GM18499 (cell line): ENCODE measurements at regions not wholly inside any gene's neighbourhood (a gene's known extent, or its start where the extent isn't known, plus 50 kb on each side); places are given as distances from the start of the nearest gene placed in this dataset.
"Not testable (repeated sequence)": the region's sequence is repeated elsewhere in the genome, so short reads cannot be mapped to it uniquely, and the experiment has no call there.

Experiments
- ATAC-seq: cut with Tn5 transposase; IDR thresholded peaks from one replicate; pipeline ENCODE4 v1.9.1; 2021; ENCODE audit warnings: moderate number of reproducible peaks; ENCODE audit not compliant: insufficient read depth, unreplicated experiment

DNA sequence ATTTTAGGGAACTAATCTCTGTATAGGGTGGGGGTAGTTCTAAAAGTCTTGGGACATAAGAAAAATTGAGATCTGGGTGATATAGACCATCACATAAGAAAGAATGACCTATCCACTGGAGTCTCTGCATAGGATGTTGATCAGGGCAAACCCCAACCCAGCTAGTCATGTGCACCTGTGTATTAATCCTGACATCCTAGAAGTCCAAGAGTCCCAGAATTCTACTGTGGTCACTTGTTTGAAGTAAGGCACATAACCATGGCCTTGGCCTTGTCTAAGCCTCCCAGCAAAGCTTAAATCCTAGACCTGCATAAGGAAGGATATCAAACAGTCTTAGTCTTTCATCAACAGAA lies 334.1 kb upstream of the DCN start:
- no peak for ATAC-seq

DNA sequence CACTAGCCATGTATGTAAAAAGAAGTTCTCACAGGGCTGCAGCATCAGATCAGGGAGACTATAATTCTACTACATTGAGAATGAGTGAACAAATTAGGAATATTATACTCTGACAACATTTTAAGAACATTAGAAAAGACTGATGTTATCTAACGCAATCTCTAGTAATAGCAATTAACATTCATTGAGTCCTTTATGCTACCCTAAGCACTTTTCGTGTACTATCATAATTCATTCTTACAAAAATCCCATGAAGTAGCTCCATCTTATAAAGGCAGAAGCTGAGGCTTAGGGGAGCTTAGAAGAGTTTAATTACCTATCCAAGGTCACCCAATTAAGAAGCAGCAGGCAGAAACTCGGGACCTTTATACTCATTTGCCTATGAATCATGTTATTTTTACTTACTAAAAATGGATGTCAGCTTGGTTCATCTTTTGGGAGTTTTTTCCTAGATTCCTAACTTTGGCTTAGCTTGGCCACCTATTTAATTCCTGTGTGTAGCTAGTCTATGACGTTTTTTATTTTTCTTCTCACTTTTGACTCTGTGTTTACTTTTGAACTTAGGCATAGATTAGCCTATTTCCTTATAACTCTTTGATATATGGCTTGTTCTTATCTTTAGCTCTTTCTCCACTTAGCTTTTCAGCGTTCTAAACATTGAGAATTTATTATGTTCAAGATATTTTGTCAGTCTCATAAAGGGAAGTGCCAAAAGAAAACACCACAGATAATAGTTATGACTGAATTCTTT lies 333.5 kb upstream of the DCN start:
- ATAC-seq = no peak

DNA sequence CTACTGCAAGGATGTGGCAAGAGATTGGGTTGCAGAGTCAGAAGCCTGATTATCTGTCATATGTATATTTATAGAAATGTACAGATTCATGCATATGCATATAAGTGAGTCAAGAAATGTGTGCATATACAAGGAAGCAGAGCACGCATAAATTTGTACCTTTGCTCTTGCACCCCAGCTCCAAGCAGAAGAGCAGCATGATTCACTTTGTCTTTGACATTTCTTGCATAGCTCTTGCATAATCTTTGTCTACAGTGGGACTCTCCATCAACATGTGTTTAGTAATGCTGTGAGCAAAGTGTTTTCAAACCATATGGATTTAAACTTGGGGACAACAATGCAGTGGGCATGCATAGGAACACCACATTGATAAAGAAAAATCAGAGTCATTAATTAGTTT lies 330.7 kb upstream of the DCN start:
- no peak for ATAC-seq

DNA sequence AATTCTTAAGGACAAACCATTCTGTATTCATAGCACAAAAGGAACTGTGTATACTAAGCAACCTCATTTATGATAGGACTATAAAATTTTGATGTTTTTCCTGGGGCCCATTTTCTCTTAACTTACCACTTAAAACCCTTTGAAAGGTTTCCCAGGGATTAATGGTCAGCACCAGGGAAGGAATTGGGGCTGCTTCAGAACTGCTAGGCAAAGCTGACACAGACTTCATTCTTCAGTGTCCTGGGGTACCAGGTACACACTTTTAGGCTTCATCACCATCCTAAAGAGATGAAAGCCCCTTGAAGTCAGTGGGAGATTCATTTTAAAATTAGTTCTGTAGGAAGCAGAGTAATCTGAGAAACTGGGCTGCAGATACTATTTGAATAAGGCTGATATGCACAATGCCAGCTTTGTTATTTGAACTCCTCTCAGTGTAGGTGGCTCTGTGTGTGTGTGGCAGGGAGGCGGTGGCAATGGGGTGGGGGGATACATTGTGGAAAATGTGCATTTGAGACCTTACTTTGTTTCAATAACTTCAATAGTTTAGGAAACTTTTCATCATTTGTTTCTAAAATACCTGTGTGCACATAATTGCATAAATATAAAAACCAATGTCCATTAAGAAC lies 329.3 kb upstream of the DCN start:
- no peak for ATAC-seq

DNA sequence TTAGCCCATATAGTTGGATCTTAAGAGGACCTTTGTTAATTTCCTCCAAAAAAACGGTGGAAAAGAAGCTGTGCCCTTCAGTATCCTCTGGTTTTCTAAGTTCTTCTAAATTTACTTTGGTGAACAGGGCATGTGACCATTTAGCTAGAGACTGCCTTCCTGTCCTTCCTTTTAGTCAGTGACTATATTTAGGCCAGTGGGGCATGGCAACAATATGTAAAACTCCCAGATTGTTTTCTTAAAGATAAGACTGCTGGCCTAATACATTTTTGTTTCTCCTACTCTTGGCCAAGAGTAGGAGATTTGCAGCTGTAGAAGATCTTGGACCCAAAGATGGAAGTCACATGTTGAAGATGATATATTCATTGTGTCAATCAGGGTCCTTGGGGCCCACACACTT lies 325.1 kb upstream of the DCN start:
- ATAC-seq = no peak

DNA sequence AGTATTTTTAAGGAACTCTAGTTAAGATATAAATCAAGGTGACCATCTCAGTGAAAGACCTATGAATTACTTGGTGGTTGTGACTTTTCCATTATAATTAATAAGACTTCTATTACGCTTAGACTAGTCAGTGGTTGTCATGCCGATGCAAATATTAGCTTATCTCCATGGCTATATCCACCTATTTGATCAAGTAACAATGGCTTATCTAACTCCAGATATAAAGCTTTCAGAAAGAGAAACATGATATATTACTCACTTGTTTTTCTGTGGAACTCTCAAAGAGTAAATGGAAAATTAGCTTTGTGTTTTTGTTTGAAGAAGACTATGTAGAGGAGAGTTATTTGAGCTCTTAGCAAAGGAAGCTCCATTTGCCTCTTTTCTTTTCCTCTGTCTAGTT lies 323.8 kb upstream of the DCN start:
- no peak for ATAC-seq

DNA sequence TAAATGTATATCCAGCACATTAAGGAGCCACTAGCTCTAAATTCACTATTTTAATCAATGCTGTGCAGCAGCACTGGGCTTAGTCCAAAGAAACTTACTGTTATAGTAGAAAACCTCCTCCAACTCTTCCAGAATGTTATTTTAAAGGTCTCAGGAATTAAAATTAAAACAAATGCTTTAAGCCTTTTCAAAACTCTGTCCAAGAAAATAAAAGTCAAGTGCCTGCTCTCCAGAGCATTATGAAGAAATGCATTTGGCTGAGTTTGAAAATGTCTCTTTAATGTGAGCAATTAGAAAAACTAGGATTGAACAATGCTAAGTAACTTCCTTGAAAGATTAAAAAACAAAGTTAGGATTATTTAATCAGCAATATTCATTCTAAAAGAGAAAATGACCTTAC lies 322.4 kb upstream of the DCN start:
- ATAC-seq = no peak

DNA sequence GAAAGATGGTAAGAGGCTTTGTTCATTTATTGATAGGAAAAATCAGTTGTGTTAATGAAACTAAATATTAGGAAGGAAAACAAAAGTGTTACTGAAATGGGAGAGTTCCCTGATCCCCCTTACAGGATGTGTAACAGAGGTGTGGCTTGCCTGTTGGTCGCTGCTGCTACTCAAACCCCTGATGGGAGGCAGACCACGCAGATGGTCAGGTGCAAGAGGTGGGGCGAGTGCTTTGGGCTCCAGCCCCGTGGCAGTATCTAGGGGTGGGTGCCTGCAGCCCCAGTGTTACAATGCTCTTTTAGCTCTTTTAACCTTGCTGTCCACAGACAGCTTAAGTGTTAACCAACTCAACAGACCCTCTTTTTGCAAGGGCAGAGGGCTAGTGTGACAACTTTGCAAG lies 319.6 kb upstream of the DCN start:
- no peak for ATAC-seq

DNA sequence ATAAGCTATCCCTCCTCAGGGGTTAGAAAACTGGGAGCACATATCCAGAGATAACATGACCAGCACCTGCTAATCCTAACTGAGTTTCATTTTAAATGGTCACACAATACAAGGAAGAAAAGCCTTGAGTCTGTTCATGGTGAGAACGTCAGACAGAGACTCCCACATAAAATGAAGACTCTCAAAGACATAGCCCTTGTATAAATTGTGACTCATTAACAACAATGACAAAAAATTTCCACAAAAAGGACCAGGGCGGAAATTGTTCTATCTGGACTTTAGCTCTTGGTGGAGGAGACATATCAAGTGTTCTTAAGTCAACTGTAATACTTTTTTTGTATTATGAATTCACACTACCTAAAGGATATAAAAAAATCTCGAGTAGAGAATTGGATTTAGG lies 313.7 kb upstream of the DCN start:
- no peak for ATAC-seq

DNA sequence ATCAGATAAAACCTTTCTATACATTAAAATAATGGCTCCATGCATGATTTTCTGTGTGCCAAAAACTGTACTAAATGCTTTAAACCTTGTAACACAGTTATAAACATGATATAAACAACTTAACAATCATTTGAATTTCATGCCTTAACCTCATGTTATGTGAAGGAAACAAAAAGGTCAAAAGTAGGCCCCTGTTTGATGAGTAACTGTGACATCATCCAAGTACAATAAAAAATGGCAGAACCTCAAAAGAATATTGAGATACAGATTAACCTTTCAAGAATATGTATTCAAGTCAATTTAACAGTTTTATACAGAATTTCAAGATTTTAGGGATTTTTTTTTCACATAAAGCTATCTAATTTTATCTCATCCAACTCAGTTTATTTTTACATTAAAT lies 310.7 kb upstream of the DCN start:
- no peak for ATAC-seq

DNA sequence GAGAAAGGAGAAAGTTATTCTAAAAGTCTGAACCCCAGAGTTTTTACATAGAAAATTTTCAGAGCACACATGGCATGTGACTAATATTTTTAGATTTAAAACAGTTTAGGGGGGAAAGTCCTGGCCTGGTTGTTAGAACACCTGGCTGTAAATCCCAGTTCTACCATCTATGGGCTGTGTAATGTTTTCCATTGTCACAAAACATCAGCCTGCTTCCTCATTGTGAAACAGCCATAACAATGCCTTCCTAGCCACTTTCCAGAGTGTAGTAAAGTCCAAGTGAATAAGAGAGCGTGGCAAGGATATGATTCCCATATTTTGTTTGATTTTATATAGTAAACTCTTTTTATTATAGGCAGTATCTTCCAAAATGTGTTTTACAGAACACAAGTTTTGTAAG lies 310.0 kb upstream of the DCN start:
- ATAC-seq = no peak

DNA sequence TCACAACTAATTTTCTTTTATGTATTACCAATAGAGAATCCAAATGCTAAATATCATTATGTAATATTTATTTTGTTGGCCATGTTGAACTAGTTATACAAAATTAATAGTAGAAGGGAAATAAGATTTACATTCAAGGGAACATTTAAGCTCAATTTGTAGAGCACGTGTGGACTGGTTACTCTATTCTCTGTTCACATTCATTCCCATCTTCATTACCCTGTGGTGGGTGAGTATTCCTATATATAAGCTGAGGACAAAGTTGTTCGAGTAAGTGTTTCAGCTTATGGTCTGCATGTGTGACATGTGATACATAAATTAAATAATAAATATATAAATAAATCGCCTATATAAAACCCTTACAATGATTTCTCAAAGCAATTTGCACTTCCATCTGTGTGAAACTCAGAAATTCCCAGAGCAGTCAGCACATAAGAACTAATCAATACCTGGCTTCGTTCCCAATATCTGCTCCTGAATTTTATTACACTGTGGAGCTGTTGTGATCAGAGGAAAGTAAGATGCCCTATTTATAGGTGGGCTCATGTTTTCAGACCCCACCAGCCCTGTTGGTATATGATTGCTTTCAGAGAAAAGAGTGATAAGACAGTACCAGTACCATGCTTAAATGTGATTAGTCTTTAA lies 308.2 kb upstream of the DCN start:
- ATAC-seq = no peak

DNA sequence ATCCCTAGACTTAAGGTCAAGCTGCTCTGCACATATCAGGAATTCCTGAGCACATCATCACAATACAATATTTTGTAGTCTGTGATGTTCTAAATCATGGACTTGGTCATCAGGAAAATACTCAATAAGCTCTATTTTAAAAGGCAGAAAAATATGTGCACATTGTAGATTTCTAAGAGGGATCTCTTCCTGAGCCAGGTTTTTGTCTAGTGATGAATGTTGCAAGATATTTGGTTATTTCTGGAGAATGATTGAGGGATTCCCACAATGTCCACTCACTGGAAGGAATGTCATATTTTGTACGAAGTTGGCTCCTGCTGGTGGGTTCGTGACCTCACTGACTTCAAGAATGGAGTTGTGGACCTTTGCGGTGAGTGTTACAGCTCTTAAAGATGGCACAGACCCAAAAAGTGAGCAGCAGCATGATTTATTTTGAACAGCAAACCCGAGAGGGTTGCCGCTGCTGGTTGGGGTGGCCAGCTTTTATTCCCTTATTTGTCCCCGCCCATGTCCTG lies 300.9 kb upstream of the DCN start:
- ATAC-seq = no peak

DNA sequence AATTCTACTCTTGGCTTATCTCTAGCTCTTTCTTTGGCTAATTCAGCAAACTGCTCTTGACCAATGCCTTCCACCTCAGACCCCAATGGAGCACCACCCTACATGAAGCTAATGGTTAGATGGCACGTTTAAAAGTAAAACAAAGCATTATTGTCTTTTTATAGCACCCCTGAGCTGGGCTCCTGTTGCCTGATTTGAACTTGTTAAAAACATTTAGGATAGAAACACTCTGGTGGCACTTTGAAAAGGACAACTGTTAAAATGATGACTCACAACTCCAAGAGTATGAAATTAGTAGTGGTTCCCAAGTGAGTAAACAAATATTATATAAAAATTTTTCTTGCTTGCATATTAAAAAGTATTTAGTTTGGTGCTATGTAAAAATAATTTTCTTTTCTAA lies 299.6 kb upstream of the DCN start:
- no peak for ATAC-seq

DNA sequence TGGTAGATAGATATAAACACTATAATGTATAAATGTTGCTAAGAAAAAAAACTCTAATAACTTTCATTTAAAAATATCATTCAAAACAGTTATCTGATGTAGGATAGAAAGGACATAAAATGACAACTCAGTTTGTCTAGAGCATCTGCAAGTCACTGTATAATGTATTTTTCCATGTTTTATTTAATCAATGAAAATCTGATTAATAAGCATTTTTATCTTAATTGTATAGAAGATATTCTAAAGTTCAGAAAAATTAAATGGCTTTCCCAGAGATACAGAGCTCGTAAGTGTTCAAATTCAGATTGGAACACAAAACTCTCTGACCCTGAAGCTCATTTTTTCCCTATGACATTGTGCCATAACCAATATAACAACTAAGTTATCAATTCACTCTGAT lies 295.9 kb upstream of the DCN start:
- ATAC-seq = no peak

DNA sequence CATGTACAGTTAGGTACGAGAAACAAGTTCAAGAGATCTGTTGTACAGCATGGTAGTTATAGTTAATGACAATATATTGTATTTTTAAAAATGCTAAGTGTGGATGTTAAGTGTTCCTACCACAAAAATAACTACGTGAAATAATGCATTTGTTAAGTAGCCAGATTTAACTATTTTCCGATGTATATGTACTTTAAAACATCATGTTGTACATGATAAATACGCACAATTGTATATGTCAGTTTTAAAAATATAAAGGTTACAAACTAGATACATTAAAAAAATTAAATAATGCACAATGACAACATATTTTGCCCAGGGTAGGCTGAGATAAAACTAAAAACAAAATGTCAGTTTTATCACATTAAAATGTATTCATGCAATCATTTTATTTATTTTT lies 285.1 kb upstream of the DCN start:
- no peak for ATAC-seq

DNA sequence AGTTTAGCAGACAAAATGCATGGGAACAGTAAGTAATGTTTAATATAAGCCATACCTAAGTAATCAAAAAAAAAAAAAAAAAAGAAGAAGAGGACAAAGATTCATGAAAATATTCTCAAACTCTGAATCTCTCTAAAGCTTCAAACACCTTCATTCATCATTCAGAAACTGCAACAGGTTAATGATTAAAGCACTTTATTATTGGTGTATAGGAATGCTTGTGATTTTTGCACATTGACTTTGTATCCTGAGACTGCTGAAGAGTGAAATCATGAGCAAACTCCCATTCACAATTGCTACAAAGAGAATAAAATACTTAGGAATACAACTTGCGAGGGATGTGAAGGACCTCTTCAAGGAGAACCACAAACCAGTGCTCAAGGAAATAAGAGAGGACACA lies 278.4 kb upstream of the DCN start:
- no peak for ATAC-seq

DNA sequence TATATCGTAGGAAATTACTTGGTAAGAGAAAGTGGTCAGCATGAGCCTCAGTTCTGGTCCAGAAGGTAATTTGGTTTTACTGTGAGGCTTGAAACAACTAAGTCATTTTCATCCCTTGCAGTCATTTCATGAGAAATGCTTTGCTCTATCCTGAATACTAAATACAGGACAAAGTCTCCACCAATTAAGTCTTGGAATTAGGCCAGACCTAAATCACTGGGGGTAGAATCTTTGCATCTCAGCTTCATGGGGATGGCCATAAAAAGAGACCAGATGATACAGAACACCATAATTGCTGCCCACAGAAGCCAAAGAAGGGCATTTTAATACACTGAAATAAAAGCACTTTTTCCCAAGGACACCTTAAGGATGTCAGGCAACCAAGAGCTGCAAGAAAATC lies 277.9 kb upstream of the DCN start:
- no peak for ATAC-seq

DNA sequence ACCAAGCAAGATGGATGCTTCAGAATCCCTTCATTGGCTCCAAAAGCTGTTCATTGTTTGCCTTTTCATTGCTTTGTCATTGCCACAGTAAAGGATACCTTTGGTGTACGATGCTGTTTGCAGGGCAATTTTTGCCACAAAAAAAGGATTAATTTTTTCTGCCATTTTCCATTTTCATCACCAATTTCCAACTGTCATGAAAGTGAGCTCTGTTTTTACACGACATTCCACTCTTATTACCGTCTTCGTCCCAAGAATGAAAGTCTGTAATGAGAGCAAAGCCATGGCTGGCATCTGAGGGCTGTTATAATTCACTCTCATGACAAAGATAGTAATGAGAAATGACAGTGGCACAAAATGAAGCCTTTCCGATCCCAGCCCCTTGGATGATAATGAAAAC lies 272.7 kb upstream of the DCN start:
- no peak for ATAC-seq

DNA sequence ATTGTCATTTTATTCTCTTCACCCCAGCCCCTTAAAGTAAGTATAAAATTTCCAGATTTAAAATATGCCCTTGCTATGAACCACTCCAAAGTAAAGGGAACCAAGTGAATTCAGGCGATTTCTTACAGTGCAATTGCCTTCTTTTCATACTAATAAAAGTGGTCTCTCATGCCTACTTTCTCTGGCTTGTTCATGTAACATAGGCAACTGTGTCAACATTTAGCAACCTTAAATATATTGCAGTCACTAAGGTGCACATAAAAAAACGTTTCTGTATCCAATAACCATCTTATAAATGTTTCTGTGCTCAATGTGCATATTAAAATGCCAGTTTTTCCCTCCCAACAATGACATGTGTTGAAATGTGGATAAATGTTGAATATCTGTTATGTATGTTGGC lies 271.6 kb upstream of the DCN start:
- no peak for ATAC-seq

DNA sequence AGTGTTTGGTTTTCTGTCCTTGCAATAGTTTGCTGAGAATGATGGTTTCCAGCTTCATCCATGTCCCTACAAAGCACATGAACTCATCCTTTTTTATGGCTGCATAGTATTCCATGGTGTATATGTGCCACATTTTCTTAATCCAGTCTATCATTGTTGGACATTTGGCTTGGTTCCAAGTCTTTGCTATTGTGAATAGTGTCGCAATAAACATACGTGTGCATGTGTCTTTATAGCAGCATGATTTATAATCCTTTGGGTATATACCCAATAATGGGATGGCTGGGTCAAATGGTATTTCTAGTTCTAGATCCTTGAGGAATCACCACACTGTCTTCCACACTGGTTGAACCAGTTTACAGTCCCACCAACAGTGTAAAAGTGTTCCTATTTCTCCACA lies 269.8 kb upstream of the DCN start:
- ATAC-seq = not testable (repeated sequence)
